ENCODE measurements at regions not wholly inside any gene's neighbourhood (a gene's known extent, or its start where the extent isn't known, plus 50 kb on each side); places are given as distances from the start of the nearest gene placed in this dataset.

DNA sequence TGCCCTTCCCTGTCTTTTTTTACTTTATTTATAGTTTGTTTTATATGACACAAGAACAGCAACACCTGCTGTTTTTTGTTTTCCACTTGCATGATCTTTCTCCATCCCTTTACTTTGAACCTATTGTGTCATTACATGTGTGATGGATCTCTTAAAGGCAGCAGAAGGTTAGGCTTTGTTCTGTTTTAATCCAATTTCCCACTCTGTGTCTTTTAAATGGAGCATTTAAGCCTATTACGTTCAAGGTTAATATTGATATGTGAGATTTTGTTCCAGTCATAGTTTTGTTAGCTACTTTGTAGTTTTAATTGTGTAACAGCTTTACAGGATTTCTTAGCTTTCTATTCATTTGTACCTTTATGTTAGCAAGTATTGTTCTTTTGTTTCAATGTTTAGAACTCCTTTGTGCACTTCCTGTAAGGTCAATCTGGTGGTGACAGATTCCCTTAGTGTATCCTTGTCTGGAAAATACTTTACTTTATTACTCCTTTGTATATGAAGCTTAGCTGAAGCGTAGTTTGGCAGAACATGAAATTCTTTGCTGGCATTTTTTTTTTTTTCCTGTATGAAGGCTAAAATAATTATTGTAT lies 1443.0 kb upstream of the LRRTM1 start:
- Histone ChIP-seq H3K27me3 (ENCODE audit: control insufficient read depth in 1 of 2, insufficient read depth in 2 of 2, low read length in 2 of 2) (no peaks in the 10 kb centered on the region), H3K4me3 (ENCODE audit: low read depth in 1 of 2, low read length in 2 of 2) (no peak overlapping the region), H3K9me3 (ENCODE audit: control insufficient read depth in 2 of 2, insufficient read depth in 1 of 2, low read depth in 1 of 2, low read length in 1 of 2) (peaks cover 1 to 4% of the 10 kb centered on the region in 2 donors), H3K4me1 (ENCODE audit: control insufficient read depth in 2 of 2, insufficient read depth in 2 of 2, low read length in 1 of 2) (no peaks in the 10 kb centered on the region), H3K36me3 (ENCODE audit: control insufficient read depth in 2 of 2, insufficient read depth in 2 of 2, low read length in 1 of 2) (no peaks in the 10 kb centered on the region), H3K27ac (ENCODE audit: low read depth in 2 of 2, low read length in 1 of 2) (no peak overlapping the region)
- 44 to 52% methylated on average over 2 of the region's 2 CpGs for WGBS, 2 donors

DNA sequence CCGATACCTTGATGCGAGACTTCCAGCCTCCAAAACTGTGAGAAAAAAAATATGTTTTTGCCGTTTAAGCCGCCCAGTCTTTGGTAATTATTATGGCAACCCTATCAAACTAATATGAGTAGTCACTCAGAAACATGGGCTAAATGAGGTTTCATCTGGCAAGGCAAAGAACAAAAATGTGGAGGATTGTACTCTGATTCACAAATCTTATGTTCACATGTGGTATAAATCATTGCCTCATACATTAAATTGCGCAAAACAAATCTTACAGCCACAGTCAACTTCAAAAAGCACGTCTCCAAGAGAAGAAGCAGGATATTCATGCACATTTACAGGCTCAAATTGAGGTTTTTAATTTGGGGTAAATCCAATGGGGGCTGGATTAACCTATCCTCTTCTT lies 1435.4 kb upstream of the LRRTM1 start:
- no peaks in the 10 kb centered on the region for H3K4me1 ChIP-seq (ENCODE audit: control insufficient read depth in 2 of 2, insufficient read depth in 2 of 2, low read length in 1 of 2)
- H3K4me3 ChIP-seq (ENCODE audit: low read depth in 1 of 2, low read length in 2 of 2) = no peak overlapping the region
- no peaks in the 10 kb centered on the region for H3K27me3 ChIP-seq (ENCODE audit: control insufficient read depth in 1 of 2, insufficient read depth in 2 of 2, low read length in 2 of 2)
- H3K36me3 ChIP-seq (ENCODE audit: control insufficient read depth in 2 of 2, insufficient read depth in 2 of 2, low read length in 1 of 2) = no peaks in the 10 kb centered on the region
- WGBS, 2 donors = 86 to 90% methylated on average over 6 of the region's 6 CpGs
- no peak overlapping the region for H3K27ac ChIP-seq (ENCODE audit: low read depth in 2 of 2, low read length in 1 of 2)
- no peaks in the 10 kb centered on the region for H3K9me3 ChIP-seq (ENCODE audit: control insufficient read depth in 2 of 2, insufficient read depth in 1 of 2, low read depth in 1 of 2, low read length in 1 of 2)

DNA sequence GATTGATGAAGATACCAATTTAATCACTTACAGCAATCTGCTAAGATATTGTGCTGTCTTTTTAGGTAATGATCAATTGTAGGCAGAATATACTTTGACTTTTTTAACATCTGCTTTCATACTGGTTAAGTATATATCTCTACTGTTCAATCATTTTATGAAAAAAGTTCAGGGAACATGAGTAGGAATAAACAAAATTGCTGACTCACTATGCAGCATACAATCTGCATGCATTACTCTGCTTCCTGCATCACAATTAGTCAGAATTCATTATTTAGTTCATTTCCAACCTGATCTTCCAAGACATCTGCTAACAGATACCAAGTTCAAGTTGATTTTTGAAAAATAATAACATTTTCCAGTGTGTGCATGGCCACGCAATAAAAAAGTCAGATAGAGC lies 1430.4 kb upstream of the LRRTM1 start:
- 88 to 89% methylated on average over 1 of the region's 1 CpG for WGBS, 2 donors
- H3K4me1 ChIP-seq (ENCODE audit: control insufficient read depth in 2 of 2, insufficient read depth in 2 of 2, low read length in 1 of 2) = no peaks in the 10 kb centered on the region
- no peaks in the 10 kb centered on the region for H3K27me3 ChIP-seq (ENCODE audit: control insufficient read depth in 1 of 2, insufficient read depth in 2 of 2, low read length in 2 of 2)
- no peaks in the 10 kb centered on the region for H3K9me3 ChIP-seq (ENCODE audit: control insufficient read depth in 2 of 2, insufficient read depth in 1 of 2, low read depth in 1 of 2, low read length in 1 of 2)
- H3K4me3 ChIP-seq (ENCODE audit: low read depth in 1 of 2, low read length in 2 of 2) = no peak overlapping the region
- H3K36me3 ChIP-seq (ENCODE audit: control insufficient read depth in 2 of 2, insufficient read depth in 2 of 2, low read length in 1 of 2) = no peaks in the 10 kb centered on the region
- no peak overlapping the region for H3K27ac ChIP-seq (ENCODE audit: low read depth in 2 of 2, low read length in 1 of 2)

DNA sequence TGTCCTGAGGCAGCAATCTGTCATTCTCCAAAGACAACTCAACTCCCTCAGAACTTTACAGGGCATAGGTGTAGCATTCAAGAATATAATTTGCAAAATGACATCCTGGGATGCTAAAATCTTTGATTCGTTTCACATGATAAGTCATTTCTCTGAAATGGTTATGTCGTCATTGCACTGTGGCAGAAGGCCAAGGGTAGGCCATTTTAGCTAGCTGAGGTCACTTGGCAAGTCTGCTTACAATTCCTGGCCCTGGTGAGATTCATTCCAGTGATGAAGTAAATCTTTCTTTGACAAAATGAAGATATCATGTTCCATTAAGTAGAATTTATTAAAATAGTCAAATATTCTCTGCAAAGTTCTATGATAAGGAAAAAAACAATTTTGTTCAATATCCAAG lies 1410.3 kb upstream of the LRRTM1 start:
- WGBS, 2 donors = 53 to 68% methylated on average over 2 of the region's 2 CpGs
- H3K4me3 ChIP-seq (ENCODE audit: low read depth in 1 of 2, low read length in 2 of 2) = no peak overlapping the region
- peaks cover 0 to 5% of the 10 kb centered on the region in 2 donors for H3K9me3 ChIP-seq (ENCODE audit: control insufficient read depth in 2 of 2, insufficient read depth in 1 of 2, low read depth in 1 of 2, low read length in 1 of 2)
- H3K27me3 ChIP-seq (ENCODE audit: control insufficient read depth in 1 of 2, insufficient read depth in 2 of 2, low read length in 2 of 2) = no peaks in the 10 kb centered on the region
- H3K4me1 ChIP-seq (ENCODE audit: control insufficient read depth in 2 of 2, insufficient read depth in 2 of 2, low read length in 1 of 2) = no peaks in the 10 kb centered on the region
- H3K27ac ChIP-seq (ENCODE audit: low read depth in 2 of 2, low read length in 1 of 2) = no peak overlapping the region
- no peaks in the 10 kb centered on the region for H3K36me3 ChIP-seq (ENCODE audit: control insufficient read depth in 2 of 2, insufficient read depth in 2 of 2, low read length in 1 of 2)

DNA sequence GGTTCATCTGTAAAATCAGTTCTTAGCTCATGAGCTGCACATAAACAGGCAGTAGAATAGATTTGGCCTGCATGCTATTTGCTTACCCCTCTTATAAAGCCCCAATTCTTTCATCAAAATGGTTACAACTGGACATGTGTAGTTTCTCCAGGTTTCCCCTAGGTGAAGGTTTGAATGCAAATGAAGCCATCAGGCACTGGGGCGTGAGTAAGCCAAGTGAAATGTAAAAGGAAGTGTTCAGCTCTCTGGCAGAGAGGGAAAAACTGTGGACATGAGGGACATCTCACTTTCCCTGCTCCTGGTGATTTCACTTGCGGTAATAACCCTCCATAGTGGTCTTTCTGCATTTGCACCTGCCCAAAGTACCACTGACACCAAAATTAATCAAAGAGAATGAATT lies 1402.3 kb upstream of the LRRTM1 start:
- 75 to 80% methylated on average over 2 of the region's 2 CpGs for WGBS, 2 donors
- Histone ChIP-seq H3K4me1 (ENCODE audit: control insufficient read depth in 2 of 2, insufficient read depth in 2 of 2, low read length in 1 of 2) (no peaks in the 10 kb centered on the region), H3K9me3 (ENCODE audit: control insufficient read depth in 2 of 2, insufficient read depth in 1 of 2, low read depth in 1 of 2, low read length in 1 of 2) (no peaks in the 10 kb centered on the region), H3K36me3 (ENCODE audit: control insufficient read depth in 2 of 2, insufficient read depth in 2 of 2, low read length in 1 of 2) (no peaks in the 10 kb centered on the region), H3K4me3 (ENCODE audit: low read depth in 1 of 2, low read length in 2 of 2) (no peak overlapping the region), H3K27me3 (ENCODE audit: control insufficient read depth in 1 of 2, insufficient read depth in 2 of 2, low read length in 2 of 2) (no peaks in the 10 kb centered on the region), H3K27ac (ENCODE audit: low read depth in 2 of 2, low read length in 1 of 2) (no peak overlapping the region)

DNA sequence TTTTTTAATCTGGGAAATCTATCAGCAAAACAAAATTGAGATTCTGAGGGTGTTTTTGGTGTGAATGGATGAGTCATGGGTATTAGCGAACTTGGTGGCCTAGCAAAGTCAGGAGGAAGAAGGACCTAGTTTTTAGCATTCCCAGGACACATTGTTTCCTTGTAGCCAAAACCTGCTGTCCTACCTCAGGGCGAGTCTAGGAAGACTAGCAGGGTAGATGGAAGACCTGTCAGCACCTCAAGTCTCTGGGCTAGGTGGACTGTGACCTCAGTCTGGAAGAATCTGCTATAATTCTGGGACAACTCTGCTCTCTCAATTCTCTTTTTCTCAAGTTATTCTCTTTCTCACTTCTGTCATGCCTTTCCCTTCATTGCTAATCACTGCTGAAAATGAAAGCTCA lies 1399.3 kb upstream of the LRRTM1 start:
- Histone ChIP-seq H3K27ac (ENCODE audit: low read depth in 2 of 2, low read length in 1 of 2) (no peak overlapping the region), H3K4me1 (ENCODE audit: control insufficient read depth in 2 of 2, insufficient read depth in 2 of 2, low read length in 1 of 2) (no peaks in the 10 kb centered on the region), H3K4me3 (ENCODE audit: low read depth in 1 of 2, low read length in 2 of 2) (no peak overlapping the region), H3K36me3 (ENCODE audit: control insufficient read depth in 2 of 2, insufficient read depth in 2 of 2, low read length in 1 of 2) (no peaks in the 10 kb centered on the region), H3K9me3 (ENCODE audit: control insufficient read depth in 2 of 2, insufficient read depth in 1 of 2, low read depth in 1 of 2, low read length in 1 of 2) (no peaks in the 10 kb centered on the region), H3K27me3 (ENCODE audit: control insufficient read depth in 1 of 2, insufficient read depth in 2 of 2, low read length in 2 of 2) (no peaks in the 10 kb centered on the region)
- WGBS, 2 donors = 67 to 69% methylated on average over 2 of the region's 2 CpGs

DNA sequence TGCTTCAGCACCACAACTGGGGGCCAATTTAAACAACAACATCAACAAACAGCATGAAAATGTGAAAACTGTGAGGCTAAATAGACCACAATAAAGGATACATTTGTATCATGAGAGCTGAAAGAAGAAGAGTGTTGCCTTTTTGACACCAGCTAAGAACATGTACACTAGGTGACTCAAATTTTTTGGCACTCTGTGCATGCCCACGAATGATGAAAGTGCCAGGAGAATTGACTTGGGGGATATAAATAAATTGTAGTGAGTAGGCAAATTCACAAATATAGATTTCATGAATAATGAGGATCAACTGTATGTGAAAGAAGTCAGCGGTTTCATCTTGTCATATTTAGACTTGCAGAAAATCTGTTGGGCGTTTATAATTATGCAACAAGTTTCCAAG lies 1388.0 kb upstream of the LRRTM1 start:
- H3K9me3 ChIP-seq (ENCODE audit: control insufficient read depth in 2 of 2, insufficient read depth in 1 of 2, low read depth in 1 of 2, low read length in 1 of 2) = no peaks in the 10 kb centered on the region
- no peaks in the 10 kb centered on the region for H3K4me1 ChIP-seq (ENCODE audit: control insufficient read depth in 2 of 2, insufficient read depth in 2 of 2, low read length in 1 of 2)
- no peaks in the 10 kb centered on the region for H3K27me3 ChIP-seq (ENCODE audit: control insufficient read depth in 1 of 2, insufficient read depth in 2 of 2, low read length in 2 of 2)
- WGBS, 2 donors = 71% methylated on average over 3 of the region's 3 CpGs
- no peak overlapping the region for H3K4me3 ChIP-seq (ENCODE audit: low read depth in 1 of 2, low read length in 2 of 2)
- no peaks in the 10 kb centered on the region for H3K36me3 ChIP-seq (ENCODE audit: control insufficient read depth in 2 of 2, insufficient read depth in 2 of 2, low read length in 1 of 2)
- no peak overlapping the region for H3K27ac ChIP-seq (ENCODE audit: low read depth in 2 of 2, low read length in 1 of 2)

DNA sequence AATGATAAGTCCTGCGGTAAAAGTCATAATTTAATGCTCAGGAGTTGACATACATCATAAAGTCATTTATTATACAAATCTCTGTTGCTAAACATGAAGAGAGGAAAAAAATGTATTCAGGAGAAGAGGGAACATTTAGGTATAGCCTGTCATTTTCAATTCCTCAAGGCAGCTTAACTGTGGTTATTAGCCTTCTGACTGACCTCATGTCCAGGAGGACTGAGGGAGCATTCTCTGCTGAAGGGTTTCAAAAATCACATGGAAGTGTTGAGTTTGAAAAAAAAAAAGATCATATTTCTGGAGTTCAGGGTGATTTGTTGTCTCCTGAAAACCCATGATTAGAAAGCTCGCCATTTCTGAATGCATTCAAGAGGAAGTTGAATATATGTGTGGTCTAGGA lies 1371.1 kb upstream of the LRRTM1 start:
- no peak overlapping the region for H3K27ac ChIP-seq (ENCODE audit: low read depth in 2 of 2, low read length in 1 of 2)
- 69 to 70% methylated on average over 2 of the region's 2 CpGs for WGBS, 2 donors
- no peaks in the 10 kb centered on the region for H3K4me1 ChIP-seq (ENCODE audit: control insufficient read depth in 2 of 2, insufficient read depth in 2 of 2, low read length in 1 of 2)
- no peak overlapping the region for H3K4me3 ChIP-seq (ENCODE audit: low read depth in 1 of 2, low read length in 2 of 2)
- H3K36me3 ChIP-seq (ENCODE audit: control insufficient read depth in 2 of 2, insufficient read depth in 2 of 2, low read length in 1 of 2) = no peaks in the 10 kb centered on the region
- H3K9me3 ChIP-seq (ENCODE audit: control insufficient read depth in 2 of 2, insufficient read depth in 1 of 2, low read depth in 1 of 2, low read length in 1 of 2) = no peaks in the 10 kb centered on the region
- H3K27me3 ChIP-seq (ENCODE audit: control insufficient read depth in 1 of 2, insufficient read depth in 2 of 2, low read length in 2 of 2) = no peaks in the 10 kb centered on the region

DNA sequence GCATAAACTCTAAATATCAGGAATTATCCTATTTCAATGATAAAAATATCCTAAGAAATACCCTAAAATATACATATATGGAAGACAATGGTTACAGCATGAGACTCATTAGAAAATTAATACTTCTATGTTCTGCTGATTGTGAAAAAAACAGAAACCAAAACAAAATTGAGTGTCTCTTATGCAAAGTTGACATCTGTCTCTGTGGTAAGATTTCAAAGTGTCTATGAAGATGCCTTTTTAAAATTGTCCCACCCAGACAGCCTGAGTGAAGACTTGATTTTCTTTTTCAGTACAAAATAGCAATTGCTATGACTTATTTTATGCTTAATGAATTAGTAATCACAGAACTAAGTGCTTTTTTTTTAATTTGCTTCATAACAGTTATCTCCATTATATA lies 1368.4 kb upstream of the LRRTM1 start:
- H3K27ac ChIP-seq (ENCODE audit: low read depth in 2 of 2, low read length in 1 of 2) = no peak overlapping the region
- no peaks in the 10 kb centered on the region for H3K27me3 ChIP-seq (ENCODE audit: control insufficient read depth in 1 of 2, insufficient read depth in 2 of 2, low read length in 2 of 2)
- no peaks in the 10 kb centered on the region for H3K36me3 ChIP-seq (ENCODE audit: control insufficient read depth in 2 of 2, insufficient read depth in 2 of 2, low read length in 1 of 2)
- H3K4me1 ChIP-seq (ENCODE audit: control insufficient read depth in 2 of 2, insufficient read depth in 2 of 2, low read length in 1 of 2) = no peaks in the 10 kb centered on the region
- H3K4me3 ChIP-seq (ENCODE audit: low read depth in 1 of 2, low read length in 2 of 2) = no peak overlapping the region
- no peaks in the 10 kb centered on the region for H3K9me3 ChIP-seq (ENCODE audit: control insufficient read depth in 2 of 2, insufficient read depth in 1 of 2, low read depth in 1 of 2, low read length in 1 of 2)

DNA sequence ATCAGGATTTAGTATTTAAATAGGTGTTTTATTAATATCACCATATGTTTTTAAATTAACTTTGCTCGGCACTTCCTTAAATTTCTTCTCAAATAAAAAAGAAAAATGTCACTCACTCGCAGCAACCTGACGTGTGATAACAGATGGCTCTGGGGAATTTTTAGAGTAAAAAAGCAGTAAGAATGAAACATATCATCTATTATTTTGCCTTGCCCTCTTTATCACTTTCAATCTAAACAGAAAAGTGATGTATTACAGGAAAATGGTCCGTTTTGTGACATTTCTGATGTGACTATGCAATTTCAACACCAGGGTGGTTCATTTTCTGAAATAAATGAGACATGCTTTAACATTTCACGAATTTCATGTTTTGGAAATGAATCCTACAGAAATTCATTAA lies 1368.0 kb upstream of the LRRTM1 start:
- Histone ChIP-seq H3K27me3 (ENCODE audit: control insufficient read depth in 1 of 2, insufficient read depth in 2 of 2, low read length in 2 of 2) (no peaks in the 10 kb centered on the region), H3K4me1 (ENCODE audit: control insufficient read depth in 2 of 2, insufficient read depth in 2 of 2, low read length in 1 of 2) (no peaks in the 10 kb centered on the region)
- 47 to 48% methylated on average over 5 of the region's 5 CpGs for WGBS, 2 donors

More for the DNA sequence above, 1368.0 kb upstream of the LRRTM1 start:
- Histone ChIP-seq H3K27ac (ENCODE audit: low read depth in 2 of 2, low read length in 1 of 2) (no peak overlapping the region), H3K9me3 (ENCODE audit: control insufficient read depth in 2 of 2, insufficient read depth in 1 of 2, low read depth in 1 of 2, low read length in 1 of 2) (no peaks in the 10 kb centered on the region), H3K36me3 (ENCODE audit: control insufficient read depth in 2 of 2, insufficient read depth in 2 of 2, low read length in 1 of 2) (no peaks in the 10 kb centered on the region), H3K4me3 (ENCODE audit: low read depth in 1 of 2, low read length in 2 of 2) (no peak overlapping the region)

Measured in esophagus (tissue), 2 donors.